WTC11 (cell line): ENCODE measurements at regions not wholly inside any gene's neighbourhood (a gene's known extent, or its start where the extent isn't known, plus 50 kb on each side); places are given as distances from the start of the nearest gene placed in this dataset.
"Not testable (repeated sequence)": the region's sequence is repeated elsewhere in the genome, so short reads cannot be mapped to it uniquely, and the experiment has no call there.

Source experiments
- ATAC-seq: fragments of 200-7000 bp; cut with Tn5 transposase; 2 replicates; pipeline ENCODE4 v1.10.0; 2021; ENCODE audit warnings: mild to moderate bottlenecking, moderate library complexity
- CTCF ChIA-PET: fragments of 300-600 bp; sonication (Branson Sonifier 250); formaldehyde crosslinking; loops from one replicate; lab custom pipeline; 2021; ENCODE audit warnings: antibody characterized with exemption; lab: Charles Lee
- POLR2A ChIA-PET: fragments of 350-600 bp; sonication (Branson Sonifier 250); formaldehyde crosslinking; loops from one replicate; lab custom pipeline; 2021; ENCODE audit warnings: antibody characterized with exemption; lab: Charles Lee
- DNase-seq: peaks from one replicate; pipeline ENCODE4 v3.0.0; 2021; ENCODE audit warnings: low spot score
- H3K27ac Mint-ChIP-seq: 2 replicates; pipeline ENCODE4 v1.8.0; 2021; ENCODE audit warnings: mixed read lengths
- H3K27me3 Mint-ChIP-seq: 2 replicates; pipeline ENCODE4 v1.8.0; 2021; ENCODE audit warnings: low read depth, mild to moderate bottlenecking, moderate library complexity, mixed read lengths
- H3K36me3 Mint-ChIP-seq: 2 replicates; pipeline ENCODE4 v1.8.0; 2021; ENCODE audit warnings: mixed read lengths
- H3K4me1 Mint-ChIP-seq: 2 replicates; pipeline ENCODE4 v1.8.0; 2022; ENCODE audit warnings: mixed read lengths
- H3K4me3 Mint-ChIP-seq: 2 replicates; pipeline ENCODE4 v1.8.0; 2021; ENCODE audit warnings: mild to moderate bottlenecking, moderate library complexity, mixed read lengths
- H3K9me3 Mint-ChIP-seq: 2 replicates; pipeline ENCODE4 v1.8.0; 2021; ENCODE audit warnings: mixed read lengths
- E2F4 ChIP-seq: sonication (generic); formaldehyde crosslinking; IDR thresholded peaks from 2 replicates; pipeline ENCODE4 v1.8.1; 2022; ENCODE audit warnings: low read depth, mild to moderate bottlenecking, moderate library complexity, missing genetic modification reagents, borderline replicate concordance
- E2F5 ChIP-seq: sonication (generic); formaldehyde crosslinking; IDR thresholded peaks from 2 replicates; pipeline ENCODE4 v1.8.1; 2022; ENCODE audit warnings: mild to moderate bottlenecking, moderate library complexity, missing genetic modification reagents
- GTF2I ChIP-seq: fragments of 250-450 bp; sonication (Bioruptor Pico); conservative IDR thresholded peaks from 2 replicates; pipeline ENCODE4 v1.4.0; 2021; ENCODE audit warnings: mild to moderate bottlenecking
- NFYB ChIP-seq: sonication (generic); formaldehyde crosslinking; conservative IDR thresholded peaks from 2 replicates; pipeline ENCODE4 v1.8.0; 2022; ENCODE audit warnings: low read depth, missing genetic modification reagents
- TEAD4 ChIP-seq: sonication (generic); formaldehyde crosslinking; IDR thresholded peaks from 2 replicates; pipeline ENCODE4 v1.8.0; 2022; ENCODE audit warnings: mild to moderate bottlenecking, missing genetic modification reagents
- ZBTB43 ChIP-seq: sonication (generic); formaldehyde crosslinking; IDR thresholded peaks from 2 replicates; pipeline ENCODE4 v1.8.1; 2023; ENCODE audit warnings: mild to moderate bottlenecking, missing genetic modification reagents
- ZMAT4 ChIP-seq: fragments of 250-450 bp; sonication (Bioruptor Pico); IDR thresholded peaks from 2 replicates; pipeline ENCODE4 v1.9.0; 2021; ENCODE audit warnings: mild to moderate bottlenecking
- ZNF263 ChIP-seq: sonication (generic); formaldehyde crosslinking; IDR thresholded peaks from 2 replicates; pipeline ENCODE4 v1.8.1; 2022; ENCODE audit warnings: low read depth, mild to moderate bottlenecking, moderate library complexity, missing genetic modification reagents
- ZNF416 ChIP-seq: fragments of 250-450 bp; sonication (Bioruptor Pico); IDR thresholded peaks from 2 replicates; pipeline ENCODE4 v1.9.0; 2021; ENCODE audit warnings: mild to moderate bottlenecking, inconsistent platforms
- ZNF512 ChIP-seq: sonication (generic); formaldehyde crosslinking; IDR thresholded peaks from 2 replicates; pipeline ENCODE4 v1.8.1; 2022; ENCODE audit warnings: missing genetic modification reagents, borderline replicate concordance
- ZNF671 ChIP-seq: fragments of 250-450 bp; sonication (Bioruptor Pico); IDR thresholded peaks from 2 replicates; pipeline ENCODE4 v1.8.0; 2021; ENCODE audit warnings: mild to moderate bottlenecking
- TF ChIP-seq, protein P1 (sequence below): sonication (generic); formaldehyde crosslinking; conservative IDR thresholded peaks from 2 replicates; pipeline ENCODE4 v1.8.1; 2023; ENCODE audit warnings: mild to moderate bottlenecking, low read depth, missing genetic modification reagents, moderate library complexity
- TF ChIP-seq, protein P2 (sequence below): sonication (generic); formaldehyde crosslinking; IDR thresholded peaks from 2 replicates; pipeline ENCODE4 v1.8.0; 2022; ENCODE audit warnings: mild to moderate bottlenecking, missing genetic modification reagents
- TF ChIP-seq, protein P3 (sequence below): sonication (generic); formaldehyde crosslinking; IDR thresholded peaks from 2 replicates; pipeline ENCODE4 v1.8.1; 2023; ENCODE audit warnings: mild to moderate bottlenecking, missing genetic modification reagents, moderate library complexity

DNA sequence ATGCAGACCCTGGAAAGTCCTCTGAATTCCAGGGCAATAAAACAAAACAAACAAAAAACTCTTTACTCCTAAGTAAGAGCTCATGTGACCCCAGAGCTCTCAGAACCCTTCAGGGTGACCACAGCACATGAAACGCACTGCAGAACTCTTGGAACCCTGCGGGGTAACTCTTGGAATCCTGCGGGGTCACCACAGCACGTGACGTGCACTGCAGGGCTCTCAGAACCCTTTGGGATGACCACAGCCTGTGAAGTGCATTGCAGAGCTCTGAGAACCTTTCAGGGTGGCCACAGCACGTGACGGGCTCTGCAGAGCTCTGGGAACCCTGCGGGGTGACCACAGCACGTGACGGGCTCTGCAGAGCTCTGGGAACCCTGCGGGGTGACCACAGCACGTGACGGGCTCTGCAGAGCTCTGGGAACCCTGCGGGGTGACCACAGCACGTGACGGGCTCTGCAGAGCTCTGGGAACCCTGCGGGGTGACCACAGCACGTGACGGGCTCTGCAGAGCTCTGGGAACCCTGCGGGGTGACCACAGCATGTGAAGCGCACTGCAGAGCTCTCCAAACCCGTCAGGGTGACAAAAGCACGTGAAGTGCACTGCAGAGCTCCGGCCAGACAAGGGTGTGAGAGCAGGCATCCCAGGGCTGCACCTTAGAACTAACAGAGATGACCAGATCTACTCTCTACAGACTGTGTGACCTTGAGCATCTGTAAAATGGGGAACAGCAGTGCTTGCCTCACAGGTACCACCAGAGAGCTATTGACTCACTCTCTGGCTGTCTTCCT lies 110.1 kb downstream of the ADRA2C start:
- ATAC-seq, DNase-seq, H3K27ac Mint-ChIP-seq, H3K4me3 Mint-ChIP-seq: not testable (repeated sequence)
- ChIA-PET POLR2A (interaction anchor here (0.8 kb wide), 1 partner anchor 13 kb away, joined by 3 read pairs; no protein-coding TSS in a partner anchor), CTCF (interaction anchor here (0.7 to 1.7 kb wide), 3 partner anchors 83 to 126 kb away, joined by 4 to 5 read pairs (median 4); no protein-coding TSS in a partner anchor)
- Mint-ChIP-seq H3K9me3 (peaks cover 17% of the 10 kb centered on the region), H3K27me3 (peaks cover 56% of the 10 kb centered on the region), H3K36me3 (peaks cover 10% of the 10 kb centered on the region), H3K4me1 (peaks cover 32% of the 10 kb centered on the region)

- ATAC-seq, result no peak
- Mint-ChIP-seq H3K36me3 (peaks cover 10% of the 10 kb centered on the region), H3K4me1 (peaks cover 30% of the 10 kb centered on the region), H3K27ac (no peak overlapping the region), H3K27me3 (peaks cover 51% of the 10 kb centered on the region), H3K9me3 (peaks cover 17% of the 10 kb centered on the region), H3K4me3 (no peak overlapping the region)
- ChIA-PET POLR2A (no interaction called here), CTCF (interaction anchor here (0.9 to 1.7 kb wide), 4 partner anchors 13 to 109 kb away, joined by 3 to 5 read pairs (median 4); no protein-coding TSS in a partner anchor)
- DNase-seq, result no peak
- TF ChIP-seq, protein P1, sequence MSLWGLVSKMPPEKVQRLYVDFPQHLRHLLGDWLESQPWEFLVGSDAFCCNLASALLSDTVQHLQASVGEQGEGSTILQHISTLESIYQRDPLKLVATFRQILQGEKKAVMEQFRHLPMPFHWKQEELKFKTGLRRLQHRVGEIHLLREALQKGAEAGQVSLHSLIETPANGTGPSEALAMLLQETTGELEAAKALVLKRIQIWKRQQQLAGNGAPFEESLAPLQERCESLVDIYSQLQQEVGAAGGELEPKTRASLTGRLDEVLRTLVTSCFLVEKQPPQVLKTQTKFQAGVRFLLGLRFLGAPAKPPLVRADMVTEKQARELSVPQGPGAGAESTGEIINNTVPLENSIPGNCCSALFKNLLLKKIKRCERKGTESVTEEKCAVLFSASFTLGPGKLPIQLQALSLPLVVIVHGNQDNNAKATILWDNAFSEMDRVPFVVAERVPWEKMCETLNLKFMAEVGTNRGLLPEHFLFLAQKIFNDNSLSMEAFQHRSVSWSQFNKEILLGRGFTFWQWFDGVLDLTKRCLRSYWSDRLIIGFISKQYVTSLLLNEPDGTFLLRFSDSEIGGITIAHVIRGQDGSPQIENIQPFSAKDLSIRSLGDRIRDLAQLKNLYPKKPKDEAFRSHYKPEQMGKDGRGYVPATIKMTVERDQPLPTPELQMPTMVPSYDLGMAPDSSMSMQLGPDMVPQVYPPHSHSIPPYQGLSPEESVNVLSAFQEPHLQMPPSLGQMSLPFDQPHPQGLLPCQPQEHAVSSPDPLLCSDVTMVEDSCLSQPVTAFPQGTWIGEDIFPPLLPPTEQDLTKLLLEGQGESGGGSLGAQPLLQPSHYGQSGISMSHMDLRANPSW (CRISPR knock-in tag), result no peak
- TF ChIP-seq, protein P2, sequence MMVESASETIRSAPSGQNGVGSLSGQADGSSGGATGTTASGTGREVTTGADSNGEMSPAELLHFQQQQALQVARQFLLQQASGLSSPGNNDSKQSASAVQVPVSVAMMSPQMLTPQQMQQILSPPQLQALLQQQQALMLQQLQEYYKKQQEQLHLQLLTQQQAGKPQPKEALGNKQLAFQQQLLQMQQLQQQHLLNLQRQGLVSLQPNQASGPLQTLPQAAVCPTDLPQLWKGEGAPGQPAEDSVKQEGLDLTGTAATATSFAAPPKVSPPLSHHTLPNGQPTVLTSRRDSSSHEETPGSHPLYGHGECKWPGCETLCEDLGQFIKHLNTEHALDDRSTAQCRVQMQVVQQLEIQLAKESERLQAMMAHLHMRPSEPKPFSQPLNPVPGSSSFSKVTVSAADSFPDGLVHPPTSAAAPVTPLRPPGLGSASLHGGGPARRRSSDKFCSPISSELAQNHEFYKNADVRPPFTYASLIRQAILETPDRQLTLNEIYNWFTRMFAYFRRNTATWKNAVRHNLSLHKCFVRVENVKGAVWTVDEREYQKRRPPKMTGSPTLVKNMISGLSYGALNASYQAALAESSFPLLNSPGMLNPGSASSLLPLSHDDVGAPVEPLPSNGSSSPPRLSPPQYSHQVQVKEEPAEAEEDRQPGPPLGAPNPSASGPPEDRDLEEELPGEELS, result no peak
- TF ChIP-seq E2F4 (CRISPR knock-in tag), result no peak
- TF ChIP-seq ZNF263 (CRISPR knock-in tag), result no peak
- TF ChIP-seq ZBTB43, result no peak
- TF ChIP-seq, protein P3, sequence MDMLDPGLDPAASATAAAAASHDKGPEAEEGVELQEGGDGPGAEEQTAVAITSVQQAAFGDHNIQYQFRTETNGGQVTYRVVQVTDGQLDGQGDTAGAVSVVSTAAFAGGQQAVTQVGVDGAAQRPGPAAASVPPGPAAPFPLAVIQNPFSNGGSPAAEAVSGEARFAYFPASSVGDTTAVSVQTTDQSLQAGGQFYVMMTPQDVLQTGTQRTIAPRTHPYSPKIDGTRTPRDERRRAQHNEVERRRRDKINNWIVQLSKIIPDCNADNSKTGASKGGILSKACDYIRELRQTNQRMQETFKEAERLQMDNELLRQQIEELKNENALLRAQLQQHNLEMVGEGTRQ (CRISPR knock-in tag), result no peak
- TF ChIP-seq ZNF512 (CRISPR knock-in tag), result no peak
- TF ChIP-seq NFYB (CRISPR knock-in tag), result no peak
- TF ChIP-seq TEAD4 (CRISPR knock-in tag), result no peak
- TF ChIP-seq ZNF416 (CRISPR knock-in tag), result no peak
- TF ChIP-seq ZMAT4 (CRISPR knock-in tag), result no peak
- no peak for TF ChIP-seq E2F5
- TF ChIP-seq ZNF671 (CRISPR knock-in tag), result no peak
- no peak for TF ChIP-seq GTF2I (CRISPR knock-in tag)
Observed at GRCh38 chr4:3877236-3877635, 111.1 kb downstream of the ADRA2C start.
